ENCODE measurements at regions not wholly inside any gene's neighbourhood (a gene's known extent, or its start where the extent isn't known, plus 50 kb on each side); places are given as distances from the start of the nearest gene placed in this dataset.

- Histone ChIP-seq H3K36me3 (ENCODE audit: control insufficient read depth, insufficient read depth, low read length) (no peaks in the 10 kb centered on the region), H3K27ac (ENCODE audit: low read length) (no peak overlapping the region), H3K9me3 (ENCODE audit: control insufficient read depth, insufficient read depth, low read depth, low read length) (no peaks in the 10 kb centered on the region; the same call in 1 of the 2 replicates), H3K4me3 (ENCODE audit: low read depth in 2 of 2, low read length in 2 of 2) (no peak overlapping the region), H3K27me3 (ENCODE audit: control insufficient read depth, insufficient read depth, low read length) (no peaks in the 10 kb centered on the region), H3K4me1 (ENCODE audit: control insufficient read depth, insufficient read depth, low read length) (no peaks in the 10 kb centered on the region)
- DNase-seq (ENCODE audit: low read depth, low spot score) (no peak), ATAC-seq (no peak)
- BruUV-seq (replicated peaks) = no TSS peak
- intact Hi-C loops (cut with micrococcal nuclease; ENCODE audit: unreplicated experiment) (no loop called here), in situ Hi-C loops (cut with HindIII; ENCODE audit: low pct_unique_long_range_greater_than_20kb, low sequenced_read_pairs) (no loop called here)
- ChIA-PET POLR2A (no interaction called here), CTCF (no interaction called here)
- no peak for TF ChIP-seq TCF7L2 (IDR thresholded peaks at IDR 0.05; ENCODE audit: low read depth, low read length)
Measured at GRCh38 chr6:84344005-84344404, 116.6 kb upstream of the CEP162 start.

- H3K27me3 ChIP-seq (ENCODE audit: control insufficient read depth, insufficient read depth, low read length) = no peaks in the 10 kb centered on the region
- no peak overlapping the region for H3K27ac ChIP-seq (ENCODE audit: low read length)
- ChIA-PET CTCF (no interaction called here), POLR2A (no interaction called here)
- intact Hi-C loops (cut with micrococcal nuclease; ENCODE audit: unreplicated experiment) = no loop called here
- no peak for DNase-seq (ENCODE audit: low read depth, low spot score)
- no peaks in the 10 kb centered on the region for H3K4me1 ChIP-seq (ENCODE audit: control insufficient read depth, insufficient read depth, low read length)
- no TSS peak for BruUV-seq (replicated peaks)
- in situ Hi-C loops (cut with HindIII; ENCODE audit: low pct_unique_long_range_greater_than_20kb, low sequenced_read_pairs) = no loop called here
- TF ChIP-seq POLR2AphosphoS5 (IDR thresholded peaks at IDR 0.05; ENCODE audit: low read depth, low read length) (no peak), CTCF (IDR thresholded peaks at IDR 0.05) (no peak), SIN3A (IDR thresholded peaks at IDR 0.05; ENCODE audit: borderline replicate concordance, insufficient read depth, low read depth, low read length) (no peak), TCF7L2 (IDR thresholded peaks at IDR 0.05; ENCODE audit: low read depth, low read length) (no peak), REST (IDR thresholded peaks at IDR 0.05; ENCODE audit: insufficient read depth in 1 of 2, low read depth in 2 of 2, low read length in 1 of 2) (no peak)
- H3K4me3 ChIP-seq (ENCODE audit: low read depth in 2 of 2, low read length in 2 of 2) = no peak overlapping the region
- ATAC-seq = no peak
- no peaks in the 10 kb centered on the region for H3K36me3 ChIP-seq (ENCODE audit: control insufficient read depth, insufficient read depth, low read length)
- no peaks in the 10 kb centered on the region; the same call in 1 of the 2 replicates for H3K9me3 ChIP-seq (ENCODE audit: control insufficient read depth, insufficient read depth, low read depth, low read length)
Measured at GRCh38 chr6:84340422-84340821, 113.0 kb upstream of the CEP162 start.

- DNase-seq (ENCODE audit: low read depth, low spot score) = no peak
- TF ChIP-seq REST (IDR thresholded peaks at IDR 0.05; ENCODE audit: insufficient read depth in 1 of 2, low read depth in 2 of 2, low read length in 1 of 2) = no peak
- no peak for TF ChIP-seq TCF7L2 (IDR thresholded peaks at IDR 0.05; ENCODE audit: low read depth, low read length)
- TF ChIP-seq SIN3A (IDR thresholded peaks at IDR 0.05; ENCODE audit: borderline replicate concordance, insufficient read depth, low read depth, low read length) = no peak
- TF ChIP-seq CTCF (IDR thresholded peaks at IDR 0.05) = no peak
- no peak for TF ChIP-seq POLR2AphosphoS5 (IDR thresholded peaks at IDR 0.05; ENCODE audit: low read depth, low read length)
- H3K4me3 ChIP-seq (ENCODE audit: low read depth in 2 of 2, low read length in 2 of 2) = no peak overlapping the region
- POLR2A ChIA-PET = no interaction called here
- CTCF ChIA-PET = no interaction called here
- no peak overlapping the region for H3K27ac ChIP-seq (ENCODE audit: low read length)
- no peaks in the 10 kb centered on the region for H3K27me3 ChIP-seq (ENCODE audit: control insufficient read depth, insufficient read depth, low read length)
- intact Hi-C loops (cut with micrococcal nuclease; ENCODE audit: unreplicated experiment) = no loop called here
- BruUV-seq (replicated peaks) = no TSS peak
- no peak for ATAC-seq
- no peaks in the 10 kb centered on the region for H3K36me3 ChIP-seq (ENCODE audit: control insufficient read depth, insufficient read depth, low read length)
- in situ Hi-C loops (cut with HindIII; ENCODE audit: low pct_unique_long_range_greater_than_20kb, low sequenced_read_pairs) = no loop called here
- H3K4me1 ChIP-seq (ENCODE audit: control insufficient read depth, insufficient read depth, low read length) = no peaks in the 10 kb centered on the region
- H3K9me3 ChIP-seq (ENCODE audit: control insufficient read depth, insufficient read depth, low read depth, low read length) = no peaks in the 10 kb centered on the region
Measured at GRCh38 chr6:84333842-84334241, 106.4 kb upstream of the CEP162 start.
